ENCODE measurements at regions not wholly inside any gene's neighbourhood (a gene's known extent, or its start where the extent isn't known, plus 50 kb on each side); places are given as distances from the start of the nearest gene placed in this dataset.
"Not testable (repeated sequence)": the region's sequence is repeated elsewhere in the genome, so short reads cannot be mapped to it uniquely, and the experiment has no call there.

DNA sequence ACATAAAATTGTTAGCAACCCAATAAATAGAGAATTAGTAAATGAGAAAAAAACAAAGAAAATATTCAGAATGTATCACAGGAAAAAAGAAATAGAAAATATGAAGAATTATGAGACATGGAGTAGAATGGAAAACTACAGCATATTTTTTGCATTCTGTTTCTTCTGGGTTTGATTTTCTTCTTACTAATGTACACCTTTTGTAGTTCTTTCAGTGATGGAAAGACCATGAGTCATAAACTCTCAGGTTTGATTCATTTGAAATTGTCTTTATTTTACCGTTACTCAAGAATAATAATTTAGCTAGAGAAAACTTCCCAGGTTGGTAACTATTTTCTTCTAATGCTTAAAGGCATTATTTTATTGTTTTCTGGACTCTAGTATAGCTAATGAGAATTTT is 90.3 kb upstream of the TMEM170B start:
- Histone ChIP-seq H3K9me3 (no peaks in the 10 kb centered on the region), H3K36me3 (no peaks in the 10 kb centered on the region), H3K4me1 (no peaks in the 10 kb centered on the region), H3K27ac (no peak overlapping the region), H3K27me3 (no peaks in the 10 kb centered on the region), H3K4me3 (no peak overlapping the region)
- intact Hi-C loops (cut with DNase I) = no loop called here
- DNase-seq = no peak
- TF ChIP-seq, protein P1, sequence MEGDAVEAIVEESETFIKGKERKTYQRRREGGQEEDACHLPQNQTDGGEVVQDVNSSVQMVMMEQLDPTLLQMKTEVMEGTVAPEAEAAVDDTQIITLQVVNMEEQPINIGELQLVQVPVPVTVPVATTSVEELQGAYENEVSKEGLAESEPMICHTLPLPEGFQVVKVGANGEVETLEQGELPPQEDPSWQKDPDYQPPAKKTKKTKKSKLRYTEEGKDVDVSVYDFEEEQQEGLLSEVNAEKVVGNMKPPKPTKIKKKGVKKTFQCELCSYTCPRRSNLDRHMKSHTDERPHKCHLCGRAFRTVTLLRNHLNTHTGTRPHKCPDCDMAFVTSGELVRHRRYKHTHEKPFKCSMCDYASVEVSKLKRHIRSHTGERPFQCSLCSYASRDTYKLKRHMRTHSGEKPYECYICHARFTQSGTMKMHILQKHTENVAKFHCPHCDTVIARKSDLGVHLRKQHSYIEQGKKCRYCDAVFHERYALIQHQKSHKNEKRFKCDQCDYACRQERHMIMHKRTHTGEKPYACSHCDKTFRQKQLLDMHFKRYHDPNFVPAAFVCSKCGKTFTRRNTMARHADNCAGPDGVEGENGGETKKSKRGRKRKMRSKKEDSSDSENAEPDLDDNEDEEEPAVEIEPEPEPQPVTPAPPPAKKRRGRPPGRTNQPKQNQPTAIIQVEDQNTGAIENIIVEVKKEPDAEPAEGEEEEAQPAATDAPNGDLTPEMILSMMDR (IDR thresholded peaks at IDR 0.05) = no peak
- no peak for ATAC-seq

DNA sequence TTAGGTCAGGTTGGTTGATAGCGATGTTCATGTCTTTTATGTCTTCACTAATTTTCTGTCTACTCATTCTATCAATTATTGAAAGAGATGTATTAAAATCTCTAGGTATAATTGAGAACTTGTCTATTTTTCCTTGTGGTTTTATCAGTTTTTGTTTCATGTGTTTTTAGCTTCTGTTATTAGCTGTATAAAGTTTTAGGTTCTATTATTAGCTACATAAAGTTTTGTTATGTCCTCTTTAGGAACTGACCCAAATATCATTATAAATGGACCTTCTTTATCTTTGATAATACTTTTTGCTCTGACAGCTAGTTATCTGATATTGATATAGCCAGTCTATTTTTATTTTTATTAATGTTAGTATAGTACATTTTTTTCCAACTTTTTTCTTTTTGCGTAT is 92.4 kb upstream of the TMEM170B start:
- ATAC-seq = no peak
- no peaks in the 10 kb centered on the region for H3K9me3 ChIP-seq
- no peak overlapping the region for H3K27ac ChIP-seq
- DNase-seq = no peak
- no peaks in the 10 kb centered on the region for H3K36me3 ChIP-seq
- TF ChIP-seq, protein P1 (IDR thresholded peaks at IDR 0.05) = no peak
- H3K4me1 ChIP-seq = no peaks in the 10 kb centered on the region
- no peak overlapping the region for H3K4me3 ChIP-seq
- no peaks in the 10 kb centered on the region for H3K27me3 ChIP-seq
- intact Hi-C loops (cut with DNase I) = no loop called here

DNA sequence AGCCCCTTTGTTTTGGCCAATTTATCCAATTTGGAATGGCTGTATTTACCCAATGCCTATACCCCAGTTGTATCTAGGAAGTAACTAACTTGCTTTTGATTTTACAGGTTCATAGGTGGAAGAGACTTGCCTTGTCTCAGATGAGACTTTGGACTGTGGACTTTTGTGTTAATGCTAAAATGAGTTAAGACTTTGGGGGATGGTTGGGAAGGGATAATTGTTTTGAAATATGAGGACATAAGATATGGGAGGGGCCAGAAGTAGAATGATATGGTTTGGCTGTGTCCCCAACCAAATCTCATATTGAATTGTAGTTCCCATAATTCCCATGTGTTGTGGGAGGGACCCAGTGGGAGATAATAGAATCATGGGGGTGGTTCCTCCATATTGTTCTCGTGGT is 94.4 kb upstream of the TMEM170B start:
- H3K36me3 ChIP-seq; intact Hi-C loops (cut with DNase I); DNase-seq; H3K4me3 ChIP-seq; H3K27me3 ChIP-seq; ATAC-seq; H3K27ac ChIP-seq; H3K9me3 ChIP-seq: not testable (repeated sequence)
- peaks cover 6 to 15% of the 10 kb centered on the region in 2 donors for H3K4me1 ChIP-seq

DNA sequence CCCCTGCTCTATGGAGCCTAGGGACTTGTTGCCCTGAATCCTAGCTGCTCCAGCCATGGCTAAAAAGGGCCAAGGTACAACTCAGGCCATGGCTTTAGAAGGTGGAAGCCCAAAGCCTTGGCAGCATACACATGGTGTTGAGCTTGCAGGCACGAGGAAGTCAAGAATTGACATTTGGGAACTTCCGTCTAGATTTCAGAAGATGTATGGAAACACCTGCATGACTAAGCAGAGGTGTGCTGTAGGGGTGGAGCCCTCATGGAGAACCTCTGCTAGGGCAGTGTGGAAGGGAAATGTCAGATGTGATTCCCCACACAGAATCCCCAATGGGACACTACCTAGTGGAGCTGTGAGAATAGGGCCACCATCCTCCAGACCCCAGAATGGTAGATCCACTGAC is 95.1 kb upstream of the TMEM170B start:
- Histone ChIP-seq H3K4me1 (peaks cover 10 to 21% of the 10 kb centered on the region in 2 donors), H3K36me3 (no peaks in the 10 kb centered on the region), H3K27me3 (no peaks in the 10 kb centered on the region), H3K4me3 (no peak overlapping the region), H3K9me3 (no peaks in the 10 kb centered on the region), H3K27ac (no peak overlapping the region)
- TF ChIP-seq, protein P1 (IDR thresholded peaks at IDR 0.05) = no peak
- ATAC-seq (no peak), DNase-seq (no peak)
- intact Hi-C loops (cut with DNase I) = no loop called here

DNA sequence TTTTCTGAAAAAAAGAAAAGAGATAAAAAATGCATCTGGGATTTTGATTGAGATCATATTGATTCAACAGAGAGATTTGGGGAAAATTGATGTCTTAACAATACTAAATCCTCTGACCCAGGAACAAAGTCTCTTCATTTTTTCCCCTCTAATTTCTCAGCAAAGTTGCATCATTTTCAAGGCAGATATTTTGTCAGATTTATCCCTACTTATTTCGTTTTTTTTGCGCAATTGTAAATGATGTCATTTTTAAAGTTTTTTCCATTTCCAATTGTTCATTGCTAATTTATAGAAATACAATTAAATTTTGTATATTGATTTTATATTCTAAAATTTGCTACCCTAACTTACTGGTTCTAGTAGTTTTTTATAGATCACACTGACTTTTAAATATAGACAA is 97.7 kb upstream of the TMEM170B start:
- Histone ChIP-seq H3K4me1 (peaks cover 15 to 27% of the 10 kb centered on the region in 2 donors), H3K27ac (peak overlapping the region; percentile 54 to 74), H3K27me3 (no peaks in the 10 kb centered on the region), H3K4me3 (no peak overlapping the region), H3K36me3 (no peaks in the 10 kb centered on the region), H3K9me3 (no peaks in the 10 kb centered on the region)
- ATAC-seq = no peak
- intact Hi-C loops (cut with DNase I) = loop anchor here in 1 of 2 donors (10.0 kb wide), 1 partner anchor 75 kb away; no protein-coding TSS in a partner anchor
- DNase-seq = no peak
- TF ChIP-seq, protein P1 (IDR thresholded peaks at IDR 0.05) = no peak

DNA sequence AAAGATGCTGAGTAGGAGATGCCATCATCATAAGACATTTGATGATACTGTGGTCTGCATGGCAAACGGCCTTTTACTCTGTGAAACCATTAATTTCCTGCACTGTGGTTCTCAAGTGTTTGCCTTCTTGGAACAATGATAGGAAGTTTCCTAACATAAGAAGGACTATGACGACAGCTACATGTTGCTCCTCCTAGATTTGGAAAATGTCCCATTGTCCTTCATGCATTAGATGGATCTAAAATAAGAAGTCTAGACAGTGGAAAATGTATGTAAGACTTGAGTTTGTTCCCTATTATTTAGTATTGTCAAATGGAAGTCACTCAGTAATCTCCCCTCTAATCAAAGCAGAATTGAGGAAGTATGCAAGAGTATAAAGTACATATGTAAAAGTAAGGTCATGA is 98.5 kb upstream of the TMEM170B start:
- peaks cover 21 to 36% of the 10 kb centered on the region in 2 donors for H3K4me1 ChIP-seq
- H3K27me3 ChIP-seq = no peaks in the 10 kb centered on the region
- TF ChIP-seq, protein P1 (IDR thresholded peaks at IDR 0.05) = no peak
- H3K4me3 ChIP-seq = no peak overlapping the region
- peak overlapping the region; percentile 54 to 74 for H3K27ac ChIP-seq
- H3K36me3 ChIP-seq = no peaks in the 10 kb centered on the region
- intact Hi-C loops (cut with DNase I) = loop anchor here in 1 of 2 donors (10.0 kb wide), 1 partner anchor 74 kb away; no protein-coding TSS in a partner anchor
- ATAC-seq (peak; percentile 35), DNase-seq (no peak)
- H3K9me3 ChIP-seq = no peaks in the 10 kb centered on the region
